HFF-Myc (cell line): ENCODE measurements at regions not wholly inside any gene's neighbourhood (a gene's known extent, or its start where the extent isn't known, plus 50 kb on each side); places are given as distances from the start of the nearest gene placed in this dataset.

Experiments used
- DNase-seq: peaks from one replicate; pipeline ENCODE4 v3.0.0-alpha.2; 2011; ENCODE audit warnings: low read depth; ENCODE audit errors: extremely low read depth
- H3K4me3 ChIP-seq: replicated peaks from 2 replicates; pipeline ENCODE4 v1.5.1; 2011; ENCODE audit warnings: low read depth, mild to moderate bottlenecking, control low read depth, low read length
- TF ChIP-seq, protein P1 (sequence below): IDR thresholded peaks from 2 replicates; pipeline ENCODE4 v1.5.1; 2012; ENCODE audit warnings: mild to moderate bottlenecking, low read depth, low read length, control low read depth; ENCODE audit errors: missing control alignments

DNA sequence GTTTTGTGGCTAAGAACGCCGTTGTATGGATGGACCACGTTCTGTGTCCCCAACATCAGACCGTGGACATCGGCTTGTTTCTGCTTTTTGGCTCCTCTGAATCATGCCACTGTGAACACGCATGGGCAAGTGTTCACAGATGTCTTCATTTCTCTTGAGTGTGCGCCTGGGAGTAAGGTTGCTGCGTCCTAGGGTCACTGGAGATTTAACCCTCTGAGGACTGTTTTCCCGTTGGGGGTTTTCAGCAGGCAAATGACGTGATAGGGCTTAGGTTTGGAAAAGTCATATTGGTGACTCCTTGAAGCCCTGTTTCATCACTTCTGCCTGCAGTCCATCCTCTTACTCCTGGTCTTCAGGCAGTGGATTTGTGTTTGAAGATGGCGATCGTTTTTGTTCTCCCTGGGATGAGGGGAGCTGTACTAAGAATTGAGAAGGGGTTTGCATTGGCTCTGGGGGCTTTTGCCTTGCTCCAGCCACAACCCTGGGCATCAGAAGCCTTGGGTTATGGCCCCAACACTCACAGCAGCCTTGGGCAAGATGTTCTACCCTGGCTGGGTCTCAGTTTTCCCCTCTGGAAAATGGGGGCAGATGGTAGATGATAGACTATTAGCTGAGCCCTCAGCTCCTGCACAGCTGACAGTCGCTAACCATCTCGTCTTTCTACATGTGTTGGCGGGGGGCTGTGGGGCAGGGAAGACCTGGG is 67.2 kb upstream of the CIBAR2 start:
- DNase-seq = no peak
- TF ChIP-seq, protein P1, sequence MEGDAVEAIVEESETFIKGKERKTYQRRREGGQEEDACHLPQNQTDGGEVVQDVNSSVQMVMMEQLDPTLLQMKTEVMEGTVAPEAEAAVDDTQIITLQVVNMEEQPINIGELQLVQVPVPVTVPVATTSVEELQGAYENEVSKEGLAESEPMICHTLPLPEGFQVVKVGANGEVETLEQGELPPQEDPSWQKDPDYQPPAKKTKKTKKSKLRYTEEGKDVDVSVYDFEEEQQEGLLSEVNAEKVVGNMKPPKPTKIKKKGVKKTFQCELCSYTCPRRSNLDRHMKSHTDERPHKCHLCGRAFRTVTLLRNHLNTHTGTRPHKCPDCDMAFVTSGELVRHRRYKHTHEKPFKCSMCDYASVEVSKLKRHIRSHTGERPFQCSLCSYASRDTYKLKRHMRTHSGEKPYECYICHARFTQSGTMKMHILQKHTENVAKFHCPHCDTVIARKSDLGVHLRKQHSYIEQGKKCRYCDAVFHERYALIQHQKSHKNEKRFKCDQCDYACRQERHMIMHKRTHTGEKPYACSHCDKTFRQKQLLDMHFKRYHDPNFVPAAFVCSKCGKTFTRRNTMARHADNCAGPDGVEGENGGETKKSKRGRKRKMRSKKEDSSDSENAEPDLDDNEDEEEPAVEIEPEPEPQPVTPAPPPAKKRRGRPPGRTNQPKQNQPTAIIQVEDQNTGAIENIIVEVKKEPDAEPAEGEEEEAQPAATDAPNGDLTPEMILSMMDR = no peak
- H3K4me3 ChIP-seq = no peak overlapping the region

DNA sequence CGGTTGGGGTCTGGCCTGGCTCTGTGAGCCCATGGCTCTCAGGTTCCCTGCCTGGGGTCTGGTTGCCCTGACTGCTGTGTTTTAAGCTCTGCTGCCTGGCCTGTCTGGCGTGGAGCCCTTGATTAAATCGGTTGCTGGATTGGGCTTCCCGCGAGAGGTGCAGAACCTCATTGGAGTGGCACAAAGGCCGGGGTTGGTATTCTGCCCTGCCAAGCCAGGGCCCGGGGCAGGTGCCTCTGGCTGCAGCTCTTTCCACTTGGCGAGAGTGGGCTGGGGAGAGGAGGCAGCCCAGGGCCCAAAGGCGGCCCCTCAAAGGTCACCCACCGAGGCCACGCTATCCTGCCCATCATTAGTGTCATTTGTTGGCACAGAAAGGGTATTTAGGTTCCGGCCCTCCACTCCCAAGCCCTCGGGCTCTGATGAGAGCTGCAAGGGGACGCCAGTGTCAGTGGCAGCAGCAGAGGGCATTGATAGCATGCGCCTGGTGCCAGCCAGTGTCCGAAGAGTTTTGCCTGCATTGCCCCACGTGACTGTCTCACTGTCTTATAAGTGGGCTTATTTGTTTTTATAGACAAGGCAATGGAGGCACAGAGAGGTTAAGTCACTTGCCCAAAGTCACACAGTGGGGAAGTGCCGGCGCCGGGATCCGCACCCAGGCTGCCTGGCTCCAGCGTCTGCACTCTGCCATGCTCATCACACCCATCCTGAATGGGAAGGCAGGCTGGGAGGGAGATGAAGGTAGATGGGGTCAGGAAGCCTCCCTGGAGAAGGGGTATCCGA is 68.0 kb upstream of the CIBAR2 start:
- no peak overlapping the region for H3K4me3 ChIP-seq
- TF ChIP-seq, protein P1 = no peak
- no peak for DNase-seq

DNA sequence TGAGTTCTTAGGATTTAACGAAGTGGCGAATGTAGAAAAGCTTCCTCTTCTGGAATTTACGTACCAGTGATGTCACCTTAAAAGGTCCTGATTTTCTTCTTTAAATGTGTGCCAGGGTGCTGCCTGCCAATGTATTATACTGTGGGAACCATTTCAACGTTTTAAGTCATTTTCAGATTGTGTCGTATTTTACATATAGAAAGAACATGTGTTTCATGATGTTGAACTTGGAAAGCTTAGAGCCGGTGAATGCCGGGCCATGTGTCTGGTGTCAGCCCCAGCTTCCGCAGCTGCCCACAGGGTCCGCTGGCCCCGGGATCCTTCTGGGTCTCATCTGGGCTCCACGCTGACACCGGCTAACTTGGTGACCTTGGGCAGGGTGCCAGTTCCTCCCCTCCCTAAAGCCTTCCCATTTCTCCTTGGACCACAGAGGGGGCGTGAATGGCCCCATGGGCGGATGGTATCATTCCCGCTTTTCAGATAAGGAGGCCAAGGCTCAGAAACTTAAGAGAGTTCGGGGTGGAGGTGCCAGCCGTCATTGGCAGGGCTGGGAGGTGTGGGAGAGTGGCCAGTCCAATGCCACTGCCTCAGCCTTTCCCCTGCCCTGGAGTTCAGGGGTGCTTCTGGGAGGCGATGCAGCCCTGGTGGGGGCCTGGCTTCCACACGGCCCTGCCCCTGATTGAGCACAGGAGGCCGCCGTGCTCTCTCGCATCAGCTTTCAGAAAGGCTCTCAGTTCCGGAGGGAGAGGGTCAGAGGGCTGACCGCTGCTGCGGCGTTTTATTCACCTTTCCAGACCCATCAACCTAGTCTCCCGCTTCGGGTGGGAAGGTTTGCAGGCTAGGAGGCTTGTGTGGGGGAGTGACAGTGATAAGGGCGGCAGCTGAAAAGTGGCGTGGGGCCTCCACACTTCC is 68.8 kb upstream of the CIBAR2 start:
- TF ChIP-seq, protein P1 = no peak
- no peak for DNase-seq
- no peak overlapping the region for H3K4me3 ChIP-seq

DNA sequence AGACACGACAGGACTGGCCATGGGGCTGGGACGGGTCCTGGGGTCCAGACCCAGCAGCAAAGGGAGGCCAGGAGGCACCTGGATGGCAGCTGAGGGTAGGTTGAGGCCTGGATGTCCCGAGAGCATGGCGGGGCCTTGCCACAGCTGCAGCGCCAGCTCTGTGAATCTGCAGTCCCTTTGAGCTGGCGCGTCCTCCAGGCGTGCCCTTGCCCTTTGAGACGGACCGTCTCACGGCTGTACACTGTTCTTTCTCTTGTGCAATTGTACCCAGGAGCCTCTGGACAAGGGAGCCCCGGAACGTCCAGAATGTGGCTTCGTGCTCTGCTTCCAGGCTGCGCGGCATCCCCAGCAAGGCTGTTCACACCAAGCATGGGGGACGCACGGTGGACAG is 69.5 kb upstream of the CIBAR2 start:
- H3K4me3 ChIP-seq = no peak overlapping the region
- no peak for DNase-seq
- TF ChIP-seq, protein P1 = no peak

DNA sequence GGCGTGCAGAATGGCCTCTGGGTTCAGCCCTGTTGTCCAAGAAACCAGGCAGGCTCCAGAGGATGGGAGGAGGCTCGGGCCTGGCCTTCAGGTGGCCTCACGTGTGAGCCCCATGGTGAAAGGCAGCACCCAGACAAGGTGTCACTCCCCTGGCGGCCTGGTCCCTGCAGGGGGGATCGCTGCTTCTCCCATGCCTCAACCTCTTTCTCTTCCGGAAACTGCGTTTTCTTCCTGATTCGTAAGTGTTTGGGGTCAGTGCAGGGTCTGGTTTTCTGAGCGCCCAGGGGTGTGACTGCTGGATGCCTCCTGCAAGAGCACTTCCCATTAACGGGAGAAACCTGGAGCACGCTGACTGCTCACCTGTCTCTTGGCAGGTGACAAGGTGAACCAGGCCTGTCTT is 70.0 kb upstream of the CIBAR2 start:
- H3K4me3 ChIP-seq = no peak overlapping the region
- TF ChIP-seq, protein P1 = no peak
- DNase-seq = no peak

DNA sequence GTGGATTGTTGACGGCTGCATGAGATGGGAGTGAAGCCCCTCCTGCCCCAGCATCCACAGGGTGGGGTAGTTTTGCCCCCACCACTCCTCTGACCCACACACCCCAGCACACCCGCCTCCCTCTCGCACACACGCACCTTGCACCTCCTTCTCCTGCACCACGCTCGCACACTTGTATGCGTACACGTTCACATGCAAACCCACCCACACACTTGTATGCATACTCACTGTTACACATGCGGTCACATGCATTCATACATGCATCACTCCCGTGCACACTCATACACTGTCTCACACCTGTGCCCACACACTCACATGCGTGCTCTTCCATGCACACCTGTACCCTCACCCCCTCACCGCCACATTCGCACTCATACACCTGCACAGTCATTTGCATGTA is 70.5 kb upstream of the CIBAR2 start:
- TF ChIP-seq, protein P1 = no peak
- H3K4me3 ChIP-seq = no peak overlapping the region
- no peak for DNase-seq
